Astrocyte (in vitro differentiated cells and primary cell): ENCODE measurements at regions not wholly inside any gene's neighbourhood (a gene's known extent, or its start where the extent isn't known, plus 50 kb on each side); places are given as distances from the start of the nearest gene placed in this dataset.

ENCODE experiments used
- DNase-seq: peaks from one replicate; pipeline ENCODE4 v3.0.0-alpha.2; 2010; ENCODE audit warnings: low read depth
- FAIRE-seq: peaks from 2 replicates; lab custom pipeline; 2011; peaks lifted over from hg19 to GRCh38; lab: Jason Lieb, UNC
- H2AFZ ChIP-seq: 2 replicates; pipeline ENCODE4 v1.6.0; 2012; ENCODE audit warnings: low read depth, low read length, inconsistent platforms
- H3K27ac ChIP-seq: 2 replicates; pipeline ENCODE4 v1.5.1; 2011; ENCODE audit warnings: low read depth, low read length, inconsistent platforms
- H3K27me3 ChIP-seq: 2 replicates; pipeline ENCODE4 v1.6.0; 2011; ENCODE audit warnings: low read length, inconsistent platforms; ENCODE audit not compliant: insufficient read depth
- H3K36me3 ChIP-seq: 2 replicates; pipeline ENCODE4 v1.5.1; 2011; ENCODE audit warnings: low read length, inconsistent platforms; ENCODE audit not compliant: insufficient read depth
- H3K4me1 ChIP-seq: 2 replicates; pipeline ENCODE4 v1.5.1; 2011; ENCODE audit warnings: low read length, inconsistent platforms; ENCODE audit not compliant: insufficient read depth
- H3K4me2 ChIP-seq: 2 replicates; pipeline ENCODE4 v1.6.0; 2012; ENCODE audit warnings: low read length, inconsistent platforms
- H3K4me3 ChIP-seq: 2 replicates; pipeline ENCODE4 v1.5.1; 2011; ENCODE audit warnings: low read depth, mild to moderate bottlenecking, low read length, inconsistent platforms; ENCODE audit not compliant: insufficient read depth
- H3K79me2 ChIP-seq: 2 replicates; pipeline ENCODE4 v1.6.0; 2012; ENCODE audit warnings: mild to moderate bottlenecking, low read length, inconsistent platforms; ENCODE audit not compliant: insufficient read depth
- H3K9ac ChIP-seq: 2 replicates; pipeline ENCODE4 v1.6.0; 2012; ENCODE audit warnings: mild to moderate bottlenecking, low read length, inconsistent platforms
- H3K9me3 ChIP-seq: 2 replicates; pipeline ENCODE4 v1.5.1; 2012; ENCODE audit warnings: low read depth, mild to moderate bottlenecking, low read length, inconsistent platforms; ENCODE audit not compliant: insufficient read depth
- H4K20me1 ChIP-seq: 2 replicates; pipeline ENCODE4 v1.6.0; 2012; ENCODE audit warnings: low read length, inconsistent platforms; ENCODE audit not compliant: insufficient read depth
- H3K27ac Mint-ChIP-seq: one replicate; pipeline ENCODE4 v1.8.0; 2021; ENCODE audit warnings: mild to moderate bottlenecking, mixed read lengths; ENCODE audit not compliant: unreplicated experiment
- H3K27me3 Mint-ChIP-seq: one replicate; pipeline ENCODE4 v1.8.0; 2021; ENCODE audit warnings: low read depth, mixed read lengths; ENCODE audit not compliant: unreplicated experiment
- H3K36me3 Mint-ChIP-seq: one replicate; pipeline ENCODE4 v1.8.0; 2021; ENCODE audit warnings: low read depth, mixed read lengths; ENCODE audit not compliant: unreplicated experiment
- H3K4me1 Mint-ChIP-seq: one replicate; pipeline ENCODE4 v1.8.0; 2021; ENCODE audit warnings: low read depth, mixed read lengths; ENCODE audit not compliant: unreplicated experiment
- H3K4me3 Mint-ChIP-seq: one replicate; pipeline ENCODE4 v1.8.0; 2021; ENCODE audit warnings: mild to moderate bottlenecking, moderate library complexity, mixed read lengths; ENCODE audit not compliant: unreplicated experiment
- H3K9me3 Mint-ChIP-seq: one replicate; pipeline ENCODE4 v1.8.0; 2021; ENCODE audit warnings: mild to moderate bottlenecking, mixed read lengths; ENCODE audit not compliant: unreplicated experiment
- CTCF ChIP-seq: IDR thresholded peaks from 2 replicates; pipeline ENCODE4 v1.5.1; 2011; ENCODE audit warnings: low read depth, mild to moderate bottlenecking, inconsistent platforms, low read length, moderate library complexity; ENCODE audit not compliant: insufficient read depth
- EZH2 ChIP-seq: IDR thresholded peaks from 2 replicates; pipeline ENCODE4 v1.6.1; 2012; ENCODE audit warnings: mild to moderate bottlenecking, low read length, inconsistent platforms; ENCODE audit not compliant: insufficient read depth

- no peaks in the 10 kb centered on the region for H3K36me3 ChIP-seq
- Mint-ChIP-seq H3K36me3 (peaks cover 2% of the 10 kb centered on the region), H3K27ac (no peak overlapping the region), H3K9me3 (no peaks in the 10 kb centered on the region), H3K4me3 (no peak overlapping the region), H3K4me1 (no peaks in the 10 kb centered on the region), H3K27me3 (peaks cover 12% of the 10 kb centered on the region)
- no peaks in the 10 kb centered on the region for H3K79me2 ChIP-seq
- no peaks in the 10 kb centered on the region for H3K9me3 ChIP-seq
- DNase-seq (no peak), FAIRE-seq (no peak)
- H3K4me1 ChIP-seq: no peaks in the 10 kb centered on the region
- no peaks in the 10 kb centered on the region for H4K20me1 ChIP-seq
- no peak overlapping the region for H2AFZ ChIP-seq
- H3K4me3 ChIP-seq: no peak overlapping the region
- no peak overlapping the region for H3K9ac ChIP-seq
- TF ChIP-seq EZH2 (no peak), CTCF (no peak)
- H3K4me2 ChIP-seq: no peak overlapping the region
- no peak overlapping the region for H3K27ac ChIP-seq
- no peaks in the 10 kb centered on the region for H3K27me3 ChIP-seq
Observed at GRCh38 chr10:91154842-91155241, 65.6 kb upstream of the PCGF5 start.

DNA sequence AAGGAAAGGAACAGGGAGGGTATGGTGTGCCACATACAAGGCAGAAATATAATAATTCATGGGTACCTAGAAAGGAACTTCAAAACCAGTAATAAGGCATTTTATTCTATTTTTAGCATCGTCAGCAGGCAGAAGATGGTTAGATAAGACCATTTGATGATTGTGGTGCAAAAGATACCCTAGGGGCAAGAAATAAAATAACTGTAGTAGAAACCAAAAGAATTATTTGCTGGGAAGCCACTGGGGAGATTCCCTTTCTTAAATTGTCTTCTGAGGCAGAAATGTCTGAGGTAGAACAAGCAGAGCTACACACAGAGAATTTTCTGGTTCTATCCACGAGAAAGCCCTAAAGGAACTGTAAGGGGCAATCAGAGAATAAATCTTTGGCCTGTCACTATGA lies 64.3 kb upstream of the PCGF5 start:
- no peak for FAIRE-seq

More for the DNA sequence above, 64.3 kb upstream of the PCGF5 start:
- Histone ChIP-seq H3K27ac (no peak overlapping the region), H3K9me3 (no peaks in the 10 kb centered on the region), H3K4me1 (no peaks in the 10 kb centered on the region), H3K9ac (no peak overlapping the region), H3K27me3 (no peaks in the 10 kb centered on the region), H3K36me3 (no peaks in the 10 kb centered on the region), H4K20me1 (no peaks in the 10 kb centered on the region), H3K4me2 (no peak overlapping the region), H3K79me2 (no peaks in the 10 kb centered on the region), H2AFZ (no peak overlapping the region), H3K4me3 (no peak overlapping the region)
- DNase-seq: no peak
- Mint-ChIP-seq H3K9me3 (no peaks in the 10 kb centered on the region), H3K4me1 (no peaks in the 10 kb centered on the region), H3K27me3 (peaks cover 21% of the 10 kb centered on the region), H3K36me3 (peaks cover 2% of the 10 kb centered on the region), H3K4me3 (no peak overlapping the region), H3K27ac (no peak overlapping the region)
- TF ChIP-seq CTCF: no peak
- TF ChIP-seq EZH2: no peak
